Fibroblast of skin of right biceps (primary cell): ENCODE measurements at regions not wholly inside any gene's neighbourhood (a gene's known extent, or its start where the extent isn't known, plus 50 kb on each side); places are given as distances from the start of the nearest gene placed in this dataset.
A peak's percentile ranks its signal among the peaks of the same experiment; 100 is the strongest.
"Not testable (repeated sequence)": the region's sequence is repeated elsewhere in the genome, so short reads cannot be mapped to it uniquely, and the experiment has no call there.

Source experiments
- DNase-seq: peaks from one replicate; pipeline ENCODE4 v3.0.0-alpha.2; 2013

GRCh38 chr9:134531220-134531970 is 110.2 kb upstream of the COL5A1 start:
- no peak for DNase-seq

GRCh38 chr9:134532084-134532483 is 109.5 kb upstream of the COL5A1 start:
- no peak for DNase-seq

GRCh38 chr9:134532661-134533060 is 108.9 kb upstream of the COL5A1 start:
- DNase-seq, result not testable (repeated sequence)

DNA sequence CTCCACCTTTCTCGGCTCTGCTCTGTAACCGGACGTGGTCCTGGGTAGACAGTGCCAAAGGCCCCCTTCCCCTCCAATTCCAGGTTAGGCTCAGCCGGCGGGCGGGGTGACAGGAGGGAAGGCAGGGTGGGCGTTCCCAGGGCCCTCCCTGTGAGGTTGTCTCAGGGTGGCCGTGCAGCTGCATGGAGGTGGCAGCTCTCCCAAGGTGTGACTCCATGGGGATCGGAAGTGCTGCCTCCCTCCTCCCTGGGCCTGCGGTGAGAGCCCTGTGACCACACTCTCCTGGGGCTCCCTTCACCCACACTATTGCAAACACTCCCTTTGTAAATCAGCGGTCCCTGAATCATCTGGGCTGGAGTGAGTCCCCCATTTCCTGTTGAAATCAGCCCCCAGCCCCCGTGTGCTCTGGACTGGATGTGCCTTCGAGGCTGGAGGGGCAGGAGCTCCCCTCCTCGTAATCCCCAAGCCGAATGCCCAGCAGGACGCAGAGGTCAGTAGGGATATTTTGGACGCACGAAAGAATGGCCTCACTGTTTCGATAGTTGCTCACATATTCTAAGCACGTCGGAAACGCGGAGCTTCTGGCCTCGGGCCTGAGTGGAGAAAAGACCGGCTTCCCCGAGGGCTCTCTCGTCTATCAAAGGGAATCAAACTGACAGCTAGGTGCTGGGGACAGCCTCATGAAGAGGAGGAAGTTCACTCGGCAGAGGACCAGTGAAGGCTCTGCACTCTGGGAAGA is 107.6 kb upstream of the COL5A1 start:
- peak; percentile 73 for DNase-seq

- no peak for DNase-seq
Observed at GRCh38 chr9:134534661-134535080, 106.9 kb upstream of the COL5A1 start.

- no peak for DNase-seq
Observed at GRCh38 chr9:134535171-134535570, 106.4 kb upstream of the COL5A1 start.

DNA sequence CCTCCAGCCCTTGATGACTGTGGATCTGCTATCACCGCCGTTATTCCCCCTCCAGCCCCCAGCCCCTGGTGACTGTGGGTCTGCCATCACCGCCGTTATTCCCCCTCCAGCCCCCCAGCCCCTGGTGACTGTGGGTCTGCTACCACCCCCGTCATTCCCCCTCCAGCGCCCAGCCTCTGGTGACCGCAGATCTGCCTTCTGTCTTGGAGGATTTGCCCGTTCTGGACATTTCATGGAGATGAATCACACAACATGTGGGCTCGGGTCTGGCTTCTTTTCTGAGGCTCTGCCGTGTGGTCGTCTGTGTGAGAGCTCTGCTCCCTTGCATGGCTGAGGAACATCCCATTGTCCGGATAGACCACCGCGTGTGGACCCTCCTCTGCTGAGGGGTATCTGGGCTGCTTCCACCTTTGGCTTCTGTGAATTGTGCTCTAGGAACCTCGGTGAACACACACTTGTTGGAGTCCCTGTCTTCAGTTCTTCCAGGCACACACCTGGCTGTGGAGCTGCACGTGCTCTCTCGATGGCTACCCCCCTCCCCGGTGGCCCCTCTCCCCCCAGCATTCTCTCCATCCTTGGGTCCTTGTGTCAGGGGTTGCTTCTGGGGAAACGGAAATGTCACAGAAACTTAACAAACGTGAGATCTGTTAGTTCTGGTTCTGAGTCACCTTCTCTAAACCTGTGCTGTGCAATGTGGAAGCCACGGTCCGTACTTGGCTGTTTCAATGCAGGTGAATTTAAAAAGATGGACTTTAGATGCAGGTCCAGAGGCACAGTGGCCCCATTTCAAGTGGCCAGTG is 105.3 kb upstream of the COL5A1 start:
- peak; percentile 93 for DNase-seq

DNA sequence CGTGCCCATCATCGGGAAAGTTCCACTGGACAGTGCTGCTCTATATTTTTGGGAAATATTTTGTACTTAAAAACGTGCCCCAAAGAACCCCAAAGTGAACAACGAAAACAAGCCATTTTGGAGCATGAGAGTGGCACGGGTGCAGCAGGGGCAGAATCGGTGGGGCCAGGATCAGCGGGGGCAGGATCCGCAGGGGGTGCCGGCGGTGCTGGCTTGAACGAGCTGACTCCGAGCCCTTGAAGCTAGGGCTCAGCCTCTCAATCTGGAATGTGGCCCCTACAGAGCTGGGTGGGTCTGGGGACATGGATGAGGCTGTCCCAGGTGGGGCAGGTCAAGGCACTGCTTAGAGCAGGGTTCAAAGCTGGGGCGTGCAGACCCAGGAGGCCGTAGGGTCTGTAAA is 104.7 kb upstream of the COL5A1 start:
- no peak for DNase-seq

GRCh38 chr9:134537951-134538641 is 103.5 kb upstream of the COL5A1 start:
- DNase-seq, result no peak

GRCh38 chr9:134538856-134539566 is 102.6 kb upstream of the COL5A1 start:
- peak; percentile 77 for DNase-seq

DNA sequence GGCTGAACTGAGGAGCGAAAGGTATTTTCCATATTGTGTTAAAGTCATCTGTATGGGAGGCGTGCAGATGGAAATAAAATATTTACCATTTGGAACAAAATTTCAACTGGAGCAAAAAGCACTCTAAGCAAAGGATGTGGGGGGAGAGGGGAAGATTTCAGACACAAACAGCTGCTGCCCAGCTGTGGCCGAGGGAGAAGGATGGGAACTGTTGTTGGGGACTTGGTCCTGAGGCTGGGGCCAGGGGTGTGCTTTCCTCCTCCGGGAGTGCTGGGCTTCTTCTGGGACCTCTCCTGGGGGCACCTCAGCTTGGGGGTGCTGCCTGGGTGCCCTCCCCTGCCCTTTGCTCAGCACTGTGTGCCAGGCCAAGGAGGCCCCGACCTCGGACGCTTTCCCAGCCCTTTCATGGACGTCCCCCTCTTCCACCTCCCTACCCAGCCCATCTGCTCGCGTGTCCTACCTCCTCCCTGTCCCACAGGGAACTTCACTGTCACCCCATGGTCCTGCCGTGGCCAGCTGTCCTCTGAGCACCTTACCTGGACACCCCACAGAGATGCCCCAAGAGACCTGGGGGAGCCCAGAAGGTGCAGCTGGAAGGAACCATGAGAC is 101.9 kb upstream of the COL5A1 start:
- DNase-seq, result no peak

GRCh38 chr9:134540276-134541096 is 101.1 kb upstream of the COL5A1 start:
- DNase-seq, result no peak

DNA sequence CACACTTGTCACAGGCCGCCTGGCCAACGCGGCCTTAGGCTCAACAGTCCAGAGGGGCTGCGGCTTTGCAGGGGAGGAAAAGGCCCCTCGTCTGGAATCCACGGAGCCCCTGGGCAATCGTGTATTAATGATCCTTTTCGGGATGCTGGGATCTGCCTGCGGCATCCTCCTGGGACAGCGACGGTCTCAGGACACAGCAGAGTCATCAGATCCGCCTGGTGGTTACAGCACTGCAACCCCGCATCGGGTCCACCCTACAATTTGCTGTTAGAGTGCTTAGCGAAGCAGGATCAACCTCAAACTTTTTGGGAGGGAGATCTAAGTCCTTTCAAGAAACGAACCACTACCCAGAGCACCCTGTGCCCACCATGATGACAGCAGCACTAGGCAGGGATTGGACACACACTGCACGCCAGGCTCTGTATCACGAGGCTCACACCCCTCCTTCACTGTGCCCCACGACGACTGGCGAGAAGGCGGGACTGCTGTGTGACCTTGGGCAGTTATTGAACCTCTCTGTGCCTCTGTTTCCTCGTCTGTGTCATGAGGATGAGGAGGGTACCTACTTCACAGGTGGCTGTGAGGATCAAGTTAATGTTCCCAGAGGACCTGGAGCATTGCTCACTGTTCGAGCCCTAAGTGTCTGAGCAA is 100.4 kb upstream of the COL5A1 start:
- no peak for DNase-seq

DNA sequence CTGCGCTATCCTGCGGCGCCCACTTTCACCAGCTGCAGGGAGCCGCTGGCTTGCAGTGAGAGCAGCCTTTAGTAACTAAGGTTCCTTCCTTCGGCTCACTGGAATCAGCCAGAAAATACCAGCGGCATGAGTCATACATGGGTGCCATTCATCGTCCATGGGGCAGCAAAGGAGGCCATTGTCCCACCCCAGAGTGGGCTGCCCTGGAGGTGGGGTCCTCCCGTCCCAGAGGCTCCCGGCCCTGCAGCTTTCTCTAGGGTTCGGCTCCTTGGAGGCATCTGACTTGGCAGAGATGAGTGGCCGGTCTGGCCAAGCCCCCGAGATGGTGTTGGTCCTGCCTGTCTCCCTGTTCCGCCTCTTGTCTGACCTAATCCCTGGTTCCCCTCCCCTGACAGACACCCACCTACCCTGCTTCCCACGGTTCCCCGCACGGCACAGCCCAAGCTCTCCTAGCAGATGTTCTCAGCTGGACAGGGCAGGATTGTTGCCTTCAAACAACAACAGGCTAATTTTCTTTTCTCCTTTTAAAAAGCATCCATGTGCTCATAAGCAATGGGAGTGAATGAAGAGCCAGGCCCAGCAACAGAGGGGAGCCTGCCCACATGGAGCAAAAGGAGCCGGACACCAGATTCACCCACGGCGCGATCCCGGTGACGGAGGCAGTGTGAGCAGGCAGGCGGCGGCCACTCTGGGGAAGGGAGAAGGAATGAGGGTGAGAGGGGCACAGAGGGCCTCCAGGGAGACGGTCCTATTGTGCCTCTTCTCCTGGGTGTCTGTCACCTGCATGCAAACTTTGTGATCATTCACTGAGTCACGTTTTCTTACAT is 97.0 kb upstream of the COL5A1 start:
- DNase-seq, result peak; percentile 88

- DNase-seq, result no peak
Observed at GRCh38 chr9:134545215-134545542, 96.4 kb upstream of the COL5A1 start.

DNA sequence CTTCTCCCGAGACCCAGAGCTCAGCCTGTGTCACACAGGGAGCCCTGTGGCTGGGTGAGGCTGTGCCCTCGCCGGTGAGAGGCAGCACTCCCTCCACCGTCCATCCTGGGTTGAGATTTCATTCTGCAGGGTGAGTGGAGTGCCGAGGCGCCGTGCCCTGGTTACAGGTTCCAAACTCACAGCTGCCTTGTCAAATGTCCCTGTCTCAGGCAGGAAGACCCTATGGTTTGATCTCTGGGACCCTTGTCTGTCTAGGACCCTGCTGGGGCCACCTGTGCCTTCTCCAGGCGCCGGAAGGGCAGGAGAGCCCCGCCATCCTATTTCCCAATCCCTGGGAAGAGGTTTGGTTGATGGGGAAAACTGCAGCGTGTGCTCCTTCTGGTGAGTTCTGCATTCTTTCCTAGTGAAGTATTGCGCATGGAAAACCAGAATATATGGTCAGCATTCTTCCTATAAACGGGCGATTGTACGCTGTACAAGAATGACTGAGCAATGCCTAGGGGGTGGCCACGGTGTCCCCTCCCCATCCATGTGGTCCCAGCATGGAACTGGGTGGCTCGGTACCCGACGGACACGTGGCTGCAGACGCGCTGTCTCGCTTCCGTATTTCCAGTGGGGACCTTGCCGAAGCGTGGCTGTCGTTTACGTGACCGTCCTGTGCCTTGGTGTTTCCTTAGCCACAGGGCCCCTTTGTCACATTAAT is 95.9 kb upstream of the COL5A1 start:
- peak; percentile 96 for DNase-seq

DNA sequence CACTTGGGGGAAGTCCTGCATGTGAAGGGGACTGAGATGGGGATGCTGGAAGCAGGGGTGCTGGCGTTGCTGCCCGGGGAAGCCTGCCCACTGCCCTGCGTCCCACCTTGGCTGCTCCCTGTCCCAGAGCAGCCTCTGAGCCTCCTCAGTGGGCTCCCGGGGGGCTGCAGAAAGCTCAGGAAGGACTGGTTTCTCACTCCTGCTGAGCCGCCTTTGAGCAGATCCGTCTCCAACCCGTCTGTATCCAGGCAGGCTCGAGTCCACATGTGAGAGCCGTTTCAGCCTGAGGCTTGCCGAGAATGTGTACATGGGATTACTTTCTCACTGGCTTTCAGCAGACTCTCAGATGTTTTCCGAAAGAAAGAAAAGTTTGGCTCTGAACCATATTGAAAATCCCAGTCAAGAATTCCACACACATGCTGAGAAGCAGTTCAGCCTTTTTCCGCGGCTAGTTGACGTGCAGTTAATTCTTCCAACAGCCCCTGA is 95.3 kb upstream of the COL5A1 start:
- peak; percentile 92 for DNase-seq

DNA sequence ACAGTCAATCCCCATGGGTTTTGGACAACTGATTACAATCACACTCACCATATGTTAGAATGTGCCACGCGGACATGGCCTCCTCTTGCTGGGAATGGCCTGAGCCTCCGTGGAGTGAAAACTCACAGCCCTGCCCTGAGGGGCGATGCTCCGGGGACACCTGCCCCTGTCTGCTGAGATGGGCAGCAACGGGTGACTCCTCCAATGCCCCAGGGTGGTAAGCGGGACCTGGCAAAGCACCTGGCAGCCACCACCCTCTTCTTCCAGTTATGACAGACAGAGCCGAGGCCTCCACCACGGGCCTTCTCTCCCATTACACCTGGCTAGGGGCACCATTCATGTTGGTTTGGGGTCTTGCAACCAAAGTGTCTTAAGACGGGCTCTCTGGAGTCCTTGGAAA is 94.9 kb upstream of the COL5A1 start:
- DNase-seq, result no peak
